Tibial artery (tissue), 4 donors: ENCODE measurements at regions not wholly inside any gene's neighbourhood (a gene's known extent, or its start where the extent isn't known, plus 50 kb on each side); places are given as distances from the start of the nearest gene placed in this dataset.

Source experiments
- DNase-seq, 2 donors: peaks; one replicate each; pipeline ENCODE4 v3.0.0-alpha.2; 2019
- H3K27ac ChIP-seq, 2 donors: fragments of 200-600 bp; sonication (generic) in 1 of 2; 1 replicate in 1 of 2; 2 replicates in 1 of 2; pipeline ENCODE4 v1.5.1; 2018 to 2019; ENCODE audit warnings: mild to moderate bottlenecking in 1 of 2
- H3K27me3 ChIP-seq, 2 donors: fragments of 200-600 bp; sonication (generic) in 1 of 2; one replicate each; pipeline versions ENCODE4 v1.5.1 to v1.6.0; 2016 to 2019
- H3K36me3 ChIP-seq, 3 donors: fragments of 200-600 bp; sonication (generic) in 2 of 3; one replicate each; pipeline ENCODE4 v1.5.1; 2016 to 2019; ENCODE audit warnings: mild to moderate bottlenecking in 2 of 3
- H3K4me1 ChIP-seq, 4 donors: fragments of 200-600 bp; sonication (generic) in 2 of 4; 1 replicate in 3 of 4; 2 replicates in 1 of 4; pipeline ENCODE4 v1.5.1; 2016 to 2019
- H3K4me3 ChIP-seq, 2 donors: fragments of 200-600 bp; sonication (generic) in 1 of 2; 1 replicate in 1 of 2; 2 replicates in 1 of 2; pipeline ENCODE4 v1.5.1; 2018 to 2019; ENCODE audit warnings: mild to moderate bottlenecking in 2 of 2
- H3K9me3 ChIP-seq, 3 donors: fragments of 200-600 bp; sonication (generic) in 1 of 3; one replicate each; pipeline ENCODE4 v1.5.1; 2016 to 2019
- CTCF ChIP-seq, 2 experiments: fragments of 200-600 bp in 1 of 2; fragments of 450-650 bp in 1 of 2; IDR thresholded peaks; one replicate each; pipeline ENCODE4 v1.5.1; 2017 to 2019; ENCODE audit warnings: antibody characterized with exemption in 2 of 2, mild to moderate bottlenecking in 1 of 2, moderate library complexity in 1 of 2
- intact Hi-C: fragments of 100-400 bp; cut with DNase I; formaldehyde crosslinking; loops from one replicate; pipeline ENCODE4 v1.15.0; 2023; ENCODE audit warnings: low total_unique reads

- Histone ChIP-seq H3K4me1 (no peaks in the 10 kb centered on the region), H3K4me3 (no peak overlapping the region), H3K27ac (no peak overlapping the region), H3K36me3 (no peaks in the 10 kb centered on the region), H3K27me3 (no peaks in the 10 kb centered on the region), H3K9me3 (no peaks in the 10 kb centered on the region)
- intact Hi-C loops = no loop called here
- TF ChIP-seq CTCF (IDR thresholded peaks at IDR 0.05) = no peak
- DNase-seq = no peak
These were observed 223.7 kb upstream of the FAT4 start for GRCh38 chr4:125091101-125091500.

- H3K36me3 ChIP-seq = no peaks in the 10 kb centered on the region
- TF ChIP-seq CTCF (IDR thresholded peaks at IDR 0.05) = no peak
- H3K4me3 ChIP-seq = no peak overlapping the region
- intact Hi-C loops = no loop called here
- H3K27me3 ChIP-seq = no peaks in the 10 kb centered on the region
- H3K9me3 ChIP-seq = no peaks in the 10 kb centered on the region
- no peaks in the 10 kb centered on the region for H3K4me1 ChIP-seq
- DNase-seq = no peak
- H3K27ac ChIP-seq = no peak overlapping the region
These were observed 230.1 kb upstream of the FAT4 start for GRCh38 chr4:125084608-125085007.

- intact Hi-C loops = no loop called here
- Histone ChIP-seq H3K9me3 (no peaks in the 10 kb centered on the region), H3K4me3 (no peak overlapping the region), H3K36me3 (no peaks in the 10 kb centered on the region), H3K4me1 (no peaks in the 10 kb centered on the region), H3K27me3 (no peaks in the 10 kb centered on the region), H3K27ac (no peak overlapping the region)
- no peak for DNase-seq
- TF ChIP-seq CTCF (IDR thresholded peaks at IDR 0.05) = no peak
These were observed 231.9 kb upstream of the FAT4 start for GRCh38 chr4:125082729-125083417.

GRCh38 chr4:125072269-125072668 is 242.5 kb upstream of the FAT4 start:
- peaks cover 0 to 11% (median 0%) of the 10 kb centered on the region in 4 donors for H3K4me1 ChIP-seq
- no peak for TF ChIP-seq CTCF (IDR thresholded peaks at IDR 0.05)
- no peak for DNase-seq

GRCh38 chr4:125070861-125071260 is 243.9 kb upstream of the FAT4 start:
- H3K4me1 ChIP-seq = peaks cover 0 to 11% (median 0%) of the 10 kb centered on the region in 4 donors
- no peak overlapping the region for H3K27ac ChIP-seq
- no peaks in the 10 kb centered on the region for H3K27me3 ChIP-seq
- intact Hi-C loops = no loop called here
- no peaks in the 10 kb centered on the region for H3K9me3 ChIP-seq
- H3K4me3 ChIP-seq = no peak overlapping the region
- no peaks in the 10 kb centered on the region for H3K36me3 ChIP-seq
- no peak for DNase-seq
- TF ChIP-seq CTCF (IDR thresholded peaks at IDR 0.05) = no peak

More at GRCh38 chr4:125072269-125072668, 242.5 kb upstream of the FAT4 start:
- H3K4me3 ChIP-seq = no peak overlapping the region
- no peaks in the 10 kb centered on the region for H3K27me3 ChIP-seq
- H3K9me3 ChIP-seq = no peaks in the 10 kb centered on the region
- intact Hi-C loops = no loop called here
- H3K36me3 ChIP-seq = no peaks in the 10 kb centered on the region
- no peak overlapping the region for H3K27ac ChIP-seq
